ENCODE measurements at regions not wholly inside any gene's neighbourhood (a gene's known extent, or its start where the extent isn't known, plus 50 kb on each side); places are given as distances from the start of the nearest gene placed in this dataset.

DNA sequence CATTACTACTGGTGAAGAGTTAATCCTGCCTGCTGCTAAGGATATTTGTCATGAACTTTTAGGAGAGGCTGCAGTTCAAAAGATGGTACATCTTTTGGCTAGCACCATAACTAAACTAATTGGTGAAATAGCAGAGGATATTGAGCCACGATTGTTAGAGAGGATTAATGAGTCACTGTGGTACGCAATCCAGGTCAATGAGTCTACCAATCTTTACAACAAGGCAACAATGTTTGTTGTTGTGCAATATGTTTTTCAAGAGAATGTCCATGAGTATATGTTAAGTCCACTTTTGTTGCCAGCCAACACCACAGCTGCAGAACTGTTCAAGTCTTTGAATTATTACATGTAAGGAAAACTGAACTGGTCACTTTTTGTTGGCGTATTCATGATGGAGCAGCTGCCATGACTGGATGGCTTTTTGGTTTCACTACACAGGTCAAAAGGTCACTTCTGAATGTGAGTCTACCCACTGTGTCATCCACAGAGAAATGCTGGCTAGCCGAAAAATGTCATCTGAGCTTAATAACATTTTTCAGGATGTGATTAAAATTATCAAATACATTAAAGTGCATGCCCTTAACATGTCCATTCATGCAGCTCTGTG lies 402.6 kb upstream of the KIF2B start:
- H3K4me3 ChIP-seq = no peak overlapping the region
- no peaks in the 10 kb centered on the region for H3K27me3 ChIP-seq
- H3K27ac ChIP-seq = no peak overlapping the region
- H3K4me1 ChIP-seq = no peaks in the 10 kb centered on the region
- DNase-seq (no peak), ATAC-seq (no peak), FAIRE-seq (no peak)
- intact Hi-C loops (cut with DNase I) = no loop called here
- H3K36me3 ChIP-seq = no peaks in the 10 kb centered on the region
- WGBS, 2 donors = 63 to 83% methylated on average over 4 of the region's 4 CpGs
- TF ChIP-seq, protein P1, sequence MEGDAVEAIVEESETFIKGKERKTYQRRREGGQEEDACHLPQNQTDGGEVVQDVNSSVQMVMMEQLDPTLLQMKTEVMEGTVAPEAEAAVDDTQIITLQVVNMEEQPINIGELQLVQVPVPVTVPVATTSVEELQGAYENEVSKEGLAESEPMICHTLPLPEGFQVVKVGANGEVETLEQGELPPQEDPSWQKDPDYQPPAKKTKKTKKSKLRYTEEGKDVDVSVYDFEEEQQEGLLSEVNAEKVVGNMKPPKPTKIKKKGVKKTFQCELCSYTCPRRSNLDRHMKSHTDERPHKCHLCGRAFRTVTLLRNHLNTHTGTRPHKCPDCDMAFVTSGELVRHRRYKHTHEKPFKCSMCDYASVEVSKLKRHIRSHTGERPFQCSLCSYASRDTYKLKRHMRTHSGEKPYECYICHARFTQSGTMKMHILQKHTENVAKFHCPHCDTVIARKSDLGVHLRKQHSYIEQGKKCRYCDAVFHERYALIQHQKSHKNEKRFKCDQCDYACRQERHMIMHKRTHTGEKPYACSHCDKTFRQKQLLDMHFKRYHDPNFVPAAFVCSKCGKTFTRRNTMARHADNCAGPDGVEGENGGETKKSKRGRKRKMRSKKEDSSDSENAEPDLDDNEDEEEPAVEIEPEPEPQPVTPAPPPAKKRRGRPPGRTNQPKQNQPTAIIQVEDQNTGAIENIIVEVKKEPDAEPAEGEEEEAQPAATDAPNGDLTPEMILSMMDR (IDR thresholded peaks at IDR 0.05) = no peak
- H3K9me3 ChIP-seq = no peaks in the 10 kb centered on the region

GRCh38 chr17:53409588-53409987 lies 413.1 kb upstream of the KIF2B start:
- H3K4me3 ChIP-seq = no peak overlapping the region
- intact Hi-C loops (cut with DNase I) = no loop called here
- WGBS, 2 donors = 35 to 45% methylated on average over 2 of the region's 2 CpGs
- FAIRE-seq (no peak), DNase-seq (no peak), ATAC-seq (no peak)
- no peaks in the 10 kb centered on the region for H3K27me3 ChIP-seq
- no peaks in the 10 kb centered on the region for H3K36me3 ChIP-seq
- H3K27ac ChIP-seq = no peak overlapping the region
- no peaks in the 10 kb centered on the region for H3K4me1 ChIP-seq
- TF ChIP-seq, protein P1 (IDR thresholded peaks at IDR 0.05) = no peak
- no peaks in the 10 kb centered on the region for H3K9me3 ChIP-seq

- no peaks in the 10 kb centered on the region for H3K4me1 ChIP-seq
- DNase-seq = no peak
- H3K4me3 ChIP-seq = no peak overlapping the region
- intact Hi-C loops (cut with DNase I) = no loop called here
- H3K27me3 ChIP-seq = no peaks in the 10 kb centered on the region
- no peaks in the 10 kb centered on the region for H3K36me3 ChIP-seq
- TF ChIP-seq, protein P1 (IDR thresholded peaks at IDR 0.05) = no peak
- H3K9me3 ChIP-seq = no peaks in the 10 kb centered on the region
- 40 to 44% methylated on average over 4 of the region's 4 CpGs for whole genome bisulfite sequencing, 2 donors
- H3K27ac ChIP-seq = no peak overlapping the region
- ATAC-seq = no peak
- FAIRE-seq = no peak
Measured at GRCh38 chr17:53406907-53407306, 415.8 kb upstream of the KIF2B start.

- Histone ChIP-seq H3K4me3 (no peak overlapping the region), H3K36me3 (no peaks in the 10 kb centered on the region), H3K27me3 (no peaks in the 10 kb centered on the region), H3K9me3 (no peaks in the 10 kb centered on the region), H3K4me1 (no peaks in the 10 kb centered on the region), H3K27ac (no peak overlapping the region)
- no peak for ATAC-seq
- TF ChIP-seq, protein P1 (IDR thresholded peaks at IDR 0.05) = no peak
- intact Hi-C loops (cut with DNase I) = no loop called here
- WGBS, 2 donors = 64 to 79% methylated on average over 6 of the region's 6 CpGs
- no peak for FAIRE-seq
- no peak for DNase-seq
Measured at GRCh38 chr17:53391197-53391596, 431.5 kb upstream of the KIF2B start.

- no peaks in the 10 kb centered on the region for H3K27me3 ChIP-seq
- H3K4me3 ChIP-seq = no peak overlapping the region
- no peaks in the 10 kb centered on the region for H3K4me1 ChIP-seq
- no peaks in the 10 kb centered on the region for H3K36me3 ChIP-seq
- H3K9me3 ChIP-seq = no peaks in the 10 kb centered on the region
- 35 to 40% methylated on average over 2 of the region's 2 CpGs for WGBS, 2 donors
- intact Hi-C loops (cut with DNase I) = no loop called here
- TF ChIP-seq, protein P1 (IDR thresholded peaks at IDR 0.05) = no peak
- no peak for ATAC-seq
- no peak overlapping the region for H3K27ac ChIP-seq
- DNase-seq = no peak
- FAIRE-seq = no peak
Measured at GRCh38 chr17:53390575-53390974, 432.2 kb upstream of the KIF2B start.
